Transverse colon (tissue), 4 donors: ENCODE measurements at regions not wholly inside any gene's neighbourhood (a gene's known extent, or its start where the extent isn't known, plus 50 kb on each side); places are given as distances from the start of the nearest gene placed in this dataset.

Experiments used
- DNase-seq: peaks from one replicate; pipeline ENCODE4 v3.0.0-alpha.2; 2019
- H3K27ac ChIP-seq, 4 donors: fragments of 200-600 bp; sonication (generic); 2 replicates each; pipeline ENCODE4 v1.5.1; 2016 to 2018; ENCODE audit warnings: inconsistent platforms in 4 of 4
- H3K27me3 ChIP-seq: fragments of 200-600 bp; sonication (generic); 2 replicates; pipeline ENCODE4 v1.5.1; 2017; ENCODE audit warnings: inconsistent platforms
- H3K36me3 ChIP-seq, 4 donors: fragments of 200-600 bp; sonication (generic); 2 replicates each; pipeline ENCODE4 v1.5.1; 2017 to 2019; ENCODE audit warnings: inconsistent platforms in 4 of 4
- H3K4me1 ChIP-seq, 4 donors: fragments of 200-600 bp; sonication (generic); 2 replicates each; pipeline ENCODE4 v1.5.1; 2017 to 2020; ENCODE audit warnings: inconsistent platforms in 4 of 4
- H3K4me3 ChIP-seq, 4 donors: fragments of 200-600 bp; sonication (generic); 1 replicate in 1 of 4; 2 replicates in 3 of 4; pipeline versions ENCODE4 v1.5.1 to v1.6.1; 2017 to 2019; ENCODE audit warnings: inconsistent platforms in 4 of 4
- H3K9me3 ChIP-seq, 2 donors: fragments of 200-600 bp; sonication (generic); 2 replicates each; pipeline ENCODE4 v1.5.1; 2017 to 2019; ENCODE audit warnings: inconsistent platforms in 2 of 2
- EP300 ChIP-seq: sonication (generic); formaldehyde crosslinking; IDR thresholded peaks from one replicate; pipeline ENCODE4 v1.6.1; 2017; ENCODE audit warnings: antibody characterized with exemption, low read depth
- POLR2A ChIP-seq: fragments of 450-650 bp; IDR thresholded peaks from one replicate; pipeline ENCODE4 v1.6.1; 2016; ENCODE audit warnings: antibody characterized with exemption, mild to moderate bottlenecking, moderate library complexity
- POLR2AphosphoS5 ChIP-seq, 3 donors: sonication (generic); formaldehyde crosslinking; IDR thresholded peaks; one replicate each; pipeline ENCODE4 v1.6.1; 2016; ENCODE audit warnings: antibody characterized with exemption in 3 of 3
- WGBS, 2 donors: methylation state at CpG; one replicate each; pipeline ENCODE4 v1.1.5; 2018; ENCODE audit warnings: low coverage in 1 of 2; 5-methylcytosine and 5-hydroxymethylcytosine counted together
- in situ Hi-C, 4 donors: fragments of 200-750 bp; cut with MboI; loops; one replicate each; pipeline versions ENCODE4 v1.15.0 to v1.15.1; 2017; ENCODE audit warnings: low sequenced_read_pairs in 3 of 4, low pct_ligation_motif_present in 1 of 4, low pct_unique_long_range_greater_than_20kb in 1 of 4
- intact Hi-C: fragments of 100-400 bp; cut with DNase I; formaldehyde crosslinking; loops from one replicate; pipeline ENCODE4 v1.15.1; 2023; ENCODE audit warnings: low total_unique reads
- TF ChIP-seq, protein P1 (sequence below), 5 experiments: fragments of 200-600 bp in 3 of 5; fragments of 450-650 bp in 2 of 5; sonication (generic) in 3 of 5; IDR thresholded peaks; 1 replicate in 2 of 5; 2 replicates in 3 of 5; pipeline ENCODE4 v1.5.1; 2016 to 2017; ENCODE audit warnings: antibody characterized with exemption in 5 of 5, inconsistent platforms in 3 of 5, mild to moderate bottlenecking in 2 of 5, moderate library complexity in 1 of 5

DNA sequence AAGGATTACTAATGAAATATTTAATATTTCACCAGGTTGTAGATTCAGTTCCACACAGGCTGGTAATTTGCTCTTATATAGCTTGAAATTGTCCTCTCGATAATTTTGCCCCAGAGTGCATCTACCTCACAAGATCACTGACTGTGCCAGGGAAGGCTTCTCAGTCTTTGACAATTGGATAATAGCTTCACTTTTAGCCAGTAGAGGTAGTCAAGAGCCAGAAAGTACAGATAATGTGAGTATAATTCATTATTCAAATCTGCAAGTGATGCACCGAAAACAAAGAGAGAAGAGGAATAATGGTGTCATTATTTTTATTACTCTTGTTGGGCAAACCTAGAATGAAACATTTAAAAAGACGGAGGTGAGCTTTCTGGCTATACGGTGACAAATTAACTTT is 292.8 kb downstream of the EN1 start:
- no peak for DNase-seq
- in situ Hi-C loops (no loop called here), intact Hi-C loops (no loop called here)
- Histone ChIP-seq H3K36me3 (no peaks in the 10 kb centered on the region), H3K9me3 (no peaks in the 10 kb centered on the region), H3K4me1 (no peaks in the 10 kb centered on the region), H3K27me3 (no peaks in the 10 kb centered on the region), H3K4me3 (no peak overlapping the region), H3K27ac (no peak overlapping the region)
- TF ChIP-seq EP300 (no peak), POLR2A (no peak)
- 87 to 94% methylated on average over 4 of the region's 4 CpGs for WGBS, 2 donors

DNA sequence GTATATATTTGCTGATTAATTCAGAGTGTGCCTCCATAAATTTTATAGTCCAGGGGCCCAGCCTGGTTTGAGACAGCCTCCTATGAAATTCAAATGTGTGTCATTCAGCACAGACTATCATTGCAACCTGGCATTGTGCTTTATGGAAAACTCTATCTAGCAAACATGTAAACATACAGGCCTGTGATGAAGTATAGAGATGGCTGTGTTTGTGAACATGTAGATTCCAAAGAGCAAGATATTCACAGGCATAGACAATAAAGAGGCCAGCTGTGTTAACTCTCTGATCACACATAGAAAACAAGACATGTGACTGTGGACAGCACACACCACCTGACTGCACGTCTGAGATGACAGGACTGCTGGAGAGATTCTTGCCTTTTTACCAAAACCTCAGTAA is 297.9 kb downstream of the EN1 start:
- Histone ChIP-seq H3K27me3 (no peaks in the 10 kb centered on the region), H3K27ac (no peak overlapping the region), H3K9me3 (no peaks in the 10 kb centered on the region), H3K36me3 (no peaks in the 10 kb centered on the region), H3K4me3 (no peak overlapping the region), H3K4me1 (no peaks in the 10 kb centered on the region)
- intact Hi-C loops, result no loop called here
- WGBS, 2 donors, result 28 to 71% methylated on average over 1 of the region's 1 CpG
- in situ Hi-C loops, result no loop called here
- DNase-seq, result no peak
- TF ChIP-seq, protein P1, sequence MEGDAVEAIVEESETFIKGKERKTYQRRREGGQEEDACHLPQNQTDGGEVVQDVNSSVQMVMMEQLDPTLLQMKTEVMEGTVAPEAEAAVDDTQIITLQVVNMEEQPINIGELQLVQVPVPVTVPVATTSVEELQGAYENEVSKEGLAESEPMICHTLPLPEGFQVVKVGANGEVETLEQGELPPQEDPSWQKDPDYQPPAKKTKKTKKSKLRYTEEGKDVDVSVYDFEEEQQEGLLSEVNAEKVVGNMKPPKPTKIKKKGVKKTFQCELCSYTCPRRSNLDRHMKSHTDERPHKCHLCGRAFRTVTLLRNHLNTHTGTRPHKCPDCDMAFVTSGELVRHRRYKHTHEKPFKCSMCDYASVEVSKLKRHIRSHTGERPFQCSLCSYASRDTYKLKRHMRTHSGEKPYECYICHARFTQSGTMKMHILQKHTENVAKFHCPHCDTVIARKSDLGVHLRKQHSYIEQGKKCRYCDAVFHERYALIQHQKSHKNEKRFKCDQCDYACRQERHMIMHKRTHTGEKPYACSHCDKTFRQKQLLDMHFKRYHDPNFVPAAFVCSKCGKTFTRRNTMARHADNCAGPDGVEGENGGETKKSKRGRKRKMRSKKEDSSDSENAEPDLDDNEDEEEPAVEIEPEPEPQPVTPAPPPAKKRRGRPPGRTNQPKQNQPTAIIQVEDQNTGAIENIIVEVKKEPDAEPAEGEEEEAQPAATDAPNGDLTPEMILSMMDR (IDR thresholded peaks at IDR 0.05), result no peak
- no peak for TF ChIP-seq POLR2A
- no peak for TF ChIP-seq EP300
- no peak for TF ChIP-seq POLR2AphosphoS5 (IDR thresholded peaks at IDR 0.05)

DNA sequence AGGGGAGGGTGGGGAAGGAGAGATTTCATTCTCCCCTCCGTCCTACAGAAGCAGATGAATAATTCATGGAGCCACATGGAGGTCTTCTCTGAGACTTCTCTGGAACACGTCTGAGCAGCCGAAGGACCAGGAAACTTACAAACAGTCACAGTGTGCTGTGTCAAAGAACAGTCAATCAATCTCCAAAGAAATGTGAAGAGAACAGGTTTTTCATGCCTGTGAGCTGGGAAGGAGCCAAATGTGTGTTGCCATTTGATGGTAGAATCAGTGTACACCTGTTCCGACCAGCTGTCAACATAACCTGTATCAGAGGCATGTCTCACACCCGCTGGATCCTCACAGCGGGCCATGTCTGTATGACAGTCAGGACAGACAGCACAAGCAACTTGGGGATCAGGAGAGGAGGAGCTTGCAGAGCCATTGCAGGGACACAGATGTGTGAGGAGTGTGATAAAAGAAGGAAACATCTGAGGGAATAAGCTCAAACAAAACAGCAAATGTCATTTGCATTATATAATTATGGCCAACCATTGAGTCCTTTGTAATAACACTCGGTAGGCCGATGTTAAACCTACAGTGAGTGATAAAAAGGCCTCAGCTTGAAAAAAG is 298.5 kb downstream of the EN1 start:
- no peak overlapping the region for H3K4me3 ChIP-seq
- in situ Hi-C loops, result no loop called here
- WGBS, 2 donors, result 0 to 47% methylated on average over 1 to 8 of the region's 8 CpGs
- no peaks in the 10 kb centered on the region for H3K27me3 ChIP-seq
- intact Hi-C loops, result no loop called here
- no peak for DNase-seq
- H3K9me3 ChIP-seq, result no peaks in the 10 kb centered on the region
- H3K4me1 ChIP-seq, result no peaks in the 10 kb centered on the region
- TF ChIP-seq, protein P1 (IDR thresholded peaks at IDR 0.05), result no peak
- TF ChIP-seq POLR2A, result no peak
- no peak for TF ChIP-seq POLR2AphosphoS5 (IDR thresholded peaks at IDR 0.05)
- no peak for TF ChIP-seq EP300
- no peaks in the 10 kb centered on the region for H3K36me3 ChIP-seq
- H3K27ac ChIP-seq, result no peak overlapping the region

DNA sequence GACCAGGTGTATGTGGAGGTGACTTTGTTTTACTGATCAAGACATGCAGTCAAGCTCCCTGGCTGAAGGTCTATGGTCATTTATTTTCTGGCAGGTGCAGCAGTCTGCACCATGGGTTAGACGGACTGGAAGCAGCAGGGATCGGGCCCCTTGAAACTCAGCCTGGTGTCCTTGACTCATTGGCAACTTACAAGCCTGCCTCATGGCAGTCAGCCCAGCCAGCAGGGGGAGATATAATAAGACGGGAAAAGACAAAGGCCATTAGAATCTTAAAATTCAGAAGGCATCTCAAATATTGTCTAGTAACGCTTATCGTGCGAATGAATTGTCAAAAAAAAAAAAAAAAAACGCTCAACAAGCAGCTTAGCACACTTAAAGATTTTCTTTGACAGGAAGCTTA is 308.2 kb downstream of the EN1 start:
- intact Hi-C loops, result no loop called here
- no peaks in the 10 kb centered on the region for H3K36me3 ChIP-seq
- in situ Hi-C loops, result no loop called here
- H3K4me3 ChIP-seq, result no peak overlapping the region
- H3K27me3 ChIP-seq, result no peaks in the 10 kb centered on the region
- H3K9me3 ChIP-seq, result no peaks in the 10 kb centered on the region
- no peak overlapping the region for H3K27ac ChIP-seq
- TF ChIP-seq POLR2A (no peak), EP300 (no peak)
- TF ChIP-seq, protein P1 (IDR thresholded peaks at IDR 0.05), result no peak
- no peak for DNase-seq
- 53 to 74% methylated on average over 7 of the region's 7 CpGs for WGBS, 2 donors
- H3K4me1 ChIP-seq, result no peaks in the 10 kb centered on the region

DNA sequence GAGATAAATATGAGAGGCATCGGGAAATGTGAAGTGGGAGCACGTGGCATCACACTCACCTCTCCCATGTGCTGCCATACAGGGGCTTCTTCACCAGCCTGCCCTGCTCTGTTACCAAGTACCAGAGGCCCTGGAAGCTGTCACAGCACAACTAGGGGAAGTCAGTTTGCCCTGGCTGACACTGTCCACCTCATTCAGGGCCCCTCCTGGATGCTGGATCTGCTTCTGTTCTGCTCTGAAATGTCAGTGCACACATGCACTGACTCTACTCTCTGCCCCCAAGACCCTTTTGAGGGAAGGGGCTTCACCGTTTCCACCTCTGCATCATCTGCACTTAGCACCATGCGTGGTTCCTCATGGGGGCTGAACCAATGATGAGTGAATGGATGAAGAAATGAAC is 311.1 kb downstream of the EN1 start:
- intact Hi-C loops, result no loop called here
- no peak for DNase-seq
- Histone ChIP-seq H3K36me3 (no peaks in the 10 kb centered on the region), H3K27ac (no peak overlapping the region), H3K4me3 (no peak overlapping the region), H3K9me3 (no peaks in the 10 kb centered on the region), H3K27me3 (no peaks in the 10 kb centered on the region), H3K4me1 (no peaks in the 10 kb centered on the region)
- WGBS, 2 donors, result 81 to 84% methylated on average over 3 to 4 of the region's 4 CpGs
- TF ChIP-seq POLR2A (no peak), EP300 (no peak), POLR2AphosphoS5 (IDR thresholded peaks at IDR 0.05) (no peak)
- TF ChIP-seq, protein P1 (IDR thresholded peaks at IDR 0.05), result no peak
- in situ Hi-C loops, result no loop called here
